Dermis microvascular lymphatic vessel endothelial cell (primary cell): ENCODE measurements at regions not wholly inside any gene's neighbourhood (a gene's known extent, or its start where the extent isn't known, plus 50 kb on each side); places are given as distances from the start of the nearest gene placed in this dataset.
"Not testable (repeated sequence)": the region's sequence is repeated elsewhere in the genome, so short reads cannot be mapped to it uniquely, and the experiment has no call there.

Experiments
- DNase-seq, 2 donors: peaks; one replicate each; pipeline versions ENCODE4 v3.0.0 to v3.0.0-alpha.2; 2010; ENCODE audit warnings: low read depth in 2 of 2

GRCh38 chr1:761791-762190, 75.3 kb upstream of the OR4F16 start:
- not testable (repeated sequence) for DNase-seq

- not testable (repeated sequence) for DNase-seq
Measured at GRCh38 chr1:771449-771848, 85.0 kb upstream of the OR4F16 start.

GRCh38 chr1:777480-778180, 91.2 kb upstream of the OR4F16 start:
- not testable (repeated sequence) for DNase-seq

GRCh38 chr1:778451-779278, 92.2 kb upstream of the OR4F16 start:
- DNase-seq = peak; percentile 98 to 99

GRCh38 chr1:779621-780020, 93.2 kb upstream of the OR4F16 start:
- DNase-seq = not testable (repeated sequence)

- no peak for DNase-seq
Measured at GRCh38 chr1:788835-789234, 102.4 kb upstream of the OR4F16 start.

- DNase-seq = not testable (repeated sequence)
Measured at GRCh38 chr1:789606-790005, 103.2 kb upstream of the OR4F16 start.

- not testable (repeated sequence) for DNase-seq
Measured at GRCh38 chr1:790388-790930, 104.0 kb upstream of the OR4F16 start.

GRCh38 chr1:794310-794709, 107.9 kb upstream of the OR4F16 start:
- DNase-seq = not testable (repeated sequence)

- peak; percentile 49 to 50 for DNase-seq
Measured at GRCh38 chr1:794918-795584, 108.6 kb upstream of the OR4F16 start.

GRCh38 chr1:797649-798048, 111.2 kb upstream of the OR4F16 start:
- not testable (repeated sequence) for DNase-seq

GRCh38 chr1:800397-800796, 113.9 kb upstream of the OR4F16 start:
- not testable (repeated sequence) for DNase-seq

- not testable (repeated sequence) for DNase-seq
Measured at GRCh38 chr1:804378-805115, 118.1 kb upstream of the OR4F16 start.

- not testable (repeated sequence) for DNase-seq
Measured at GRCh38 chr1:805310-805709, 118.4 kb upstream of the SAMD11 start.

- DNase-seq = not testable (repeated sequence)
Measured at GRCh38 chr1:807066-807465, 116.7 kb upstream of the SAMD11 start.

- DNase-seq = peak in 1 of 2 donors; percentile 20
Measured at GRCh38 chr1:807699-808390, 115.9 kb upstream of the SAMD11 start.

GRCh38 chr1:810949-811348, 112.8 kb upstream of the SAMD11 start:
- DNase-seq = not testable (repeated sequence)

GRCh38 chr1:812535-813127, 111.1 kb upstream of the SAMD11 start:
- not testable (repeated sequence) for DNase-seq

GRCh38 chr1:814543-814942, 109.2 kb upstream of the SAMD11 start:
- DNase-seq = not testable (repeated sequence)
